ENCODE measurements at regions not wholly inside any gene's neighbourhood (a gene's known extent, or its start where the extent isn't known, plus 50 kb on each side); places are given as distances from the start of the nearest gene placed in this dataset.

- no peaks in the 10 kb centered on the region for H3K4me1 ChIP-seq (ENCODE audit: control insufficient read depth, extremely low read depth, insufficient read depth, low read length)
- H2AFZ ChIP-seq (ENCODE audit: low read depth, low read length), result no peak overlapping the region
- H4K20me1 ChIP-seq (replicated peaks; ENCODE audit: control insufficient read depth, extremely low read depth, insufficient read depth, low read length), result no peaks in the 10 kb centered on the region
- H3K4me2 ChIP-seq (ENCODE audit: insufficient read depth, low read length), result no peak overlapping the region
- intact Hi-C loops (cut with micrococcal nuclease), result no loop called here
- no peaks in the 10 kb centered on the region for H3K27me3 ChIP-seq (ENCODE audit: control insufficient read depth in 2 of 2, insufficient read depth in 2 of 2, low read length in 2 of 2)
- H3K9me3 ChIP-seq (replicated peaks; ENCODE audit: control insufficient read depth, insufficient read depth, low read length), result peaks cover 2% of the 10 kb centered on the region
- DNase-seq (ENCODE audit: low read depth, low spot score) (no peak), FAIRE-seq (no peak)
- TF ChIP-seq POLR2A (IDR thresholded peaks at IDR 0.05; ENCODE audit: low read depth, low read length), result no peak
- no peak for TF ChIP-seq MAX (IDR thresholded peaks at IDR 0.05; ENCODE audit: insufficient read depth, insufficient read length)
- TF ChIP-seq GATA2 (IDR thresholded peaks at IDR 0.05; ENCODE audit: insufficient read depth, insufficient read length, low read depth, low read length), result no peak
- TF ChIP-seq MYC (IDR thresholded peaks at IDR 0.05; ENCODE audit: low read depth, low read length), result no peak
- no peak for TF ChIP-seq POLR2AphosphoS5 (IDR thresholded peaks at IDR 0.05; ENCODE audit: insufficient read depth, low read depth, low read length)
- TF ChIP-seq CTCF (IDR thresholded peaks at IDR 0.05; ENCODE audit: extremely low read depth in 1 of 2, insufficient read depth in 1 of 2, low read depth in 1 of 2, low read length in 2 of 2), result no peak
- TF ChIP-seq JUN (IDR thresholded peaks at IDR 0.05; ENCODE audit: borderline replicate concordance, insufficient read depth, insufficient read length, low read depth), result no peak
- no peak for TF ChIP-seq FOS (IDR thresholded peaks at IDR 0.05; ENCODE audit: borderline replicate concordance, insufficient read depth, low read length)
- TF ChIP-seq EZH2 (IDR thresholded peaks at IDR 0.05; ENCODE audit: borderline replicate concordance, low read depth, low read length, severe bottlenecking), result no peak
- H3K27ac ChIP-seq (ENCODE audit: insufficient read depth, low read depth, low read length), result no peak overlapping the region
- no peaks in the 10 kb centered on the region for H3K36me3 ChIP-seq (ENCODE audit: control insufficient read depth in 2 of 2, extremely low read depth in 1 of 2, insufficient read depth in 2 of 2, low read length in 2 of 2)
- H3K9ac ChIP-seq (replicated peaks; ENCODE audit: extremely low read depth, insufficient read depth, low read length), result no peak overlapping the region
- H3K9me1 ChIP-seq (replicated peaks; ENCODE audit: control insufficient read depth, extremely low read depth, insufficient read depth, low read length), result no peaks in the 10 kb centered on the region
- ChIA-PET CTCF (no interaction called here), POLR2A (no interaction called here)
- dilution Hi-C loops (cut with MboI; ENCODE audit: extremely low pct_ligation_motif_present, low sequenced_read_pairs), result no loop called here
- no TSS peak for BruUV-seq (replicated peaks)
- no peak overlapping the region for H3K4me3 ChIP-seq (replicated peaks in 1 of 3; ENCODE audit: insufficient read depth in 1 of 3, low read depth in 1 of 3, low read length in 3 of 3)
- no peaks in the 10 kb centered on the region for H3K79me2 ChIP-seq (ENCODE audit: control insufficient read depth, insufficient read depth, low read length)
Observed at GRCh38 chr9:1443450-1443849, 393.3 kb downstream of the DMRT2 start.

Measured in endothelial cell of umbilical vein (primary cell).